ENCODE measurements at regions not wholly inside any gene's neighbourhood (a gene's known extent, or its start where the extent isn't known, plus 50 kb on each side); places are given as distances from the start of the nearest gene placed in this dataset.

GRCh38 chr13:84867246-84867645 lies 932.0 kb downstream of the SLITRK6 start:
- TF ChIP-seq POLR2A (IDR thresholded peaks at IDR 0.05; ENCODE audit: low read depth, low read length) (no peak), FOS (IDR thresholded peaks at IDR 0.05; ENCODE audit: low read depth, low read length) (no peak), CTCF (conservative IDR thresholded peaks at IDR 0.05; ENCODE audit: low read depth, low read length) (no peak), RFX5 (IDR thresholded peaks at IDR 0.05; ENCODE audit: low read depth, low read length) (no peak), BHLHE40 (IDR thresholded peaks at IDR 0.05; ENCODE audit: low read depth, low read length) (no peak), USF2 (IDR thresholded peaks at IDR 0.05; ENCODE audit: low read depth, low read length) (no peak), CHD1 (IDR thresholded peaks at IDR 0.05; ENCODE audit: low read depth, low read length) (no peak), CEBPB (IDR thresholded peaks at IDR 0.05; ENCODE audit: low read depth, low read length) (no peak), RAD21 (IDR thresholded peaks at IDR 0.05; ENCODE audit: low read length) (no peak), MXI1 (IDR thresholded peaks at IDR 0.05; ENCODE audit: borderline replicate concordance, low read depth, low read length) (no peak), RCOR1 (IDR thresholded peaks at IDR 0.05; ENCODE audit: insufficient replicate concordance, low read length) (no peak), MAZ (IDR thresholded peaks at IDR 0.05; ENCODE audit: borderline replicate concordance, low read depth, low read length) (no peak)

Measured in IMR-90 (cell line).